SKM-1 treated with dmso at 0.1 percent for 144 hours (cell line): ENCODE measurements at regions not wholly inside any gene's neighbourhood (a gene's known extent, or its start where the extent isn't known, plus 50 kb on each side); places are given as distances from the start of the nearest gene placed in this dataset.

Experiments
- DNase-seq: peaks from one replicate; lab custom pipeline; 2025; ENCODE audit not compliant: unreplicated experiment; lab: John Stamatoyannopoulos, UW

- no peak for DNase-seq
Measured at GRCh38 chr4:25527034-25527433, 128.6 kb upstream of the SLC34A2 start.

GRCh38 chr4:25528391-25528790 lies 127.3 kb upstream of the SLC34A2 start:
- DNase-seq, result no peak

GRCh38 chr4:25531272-25531671 lies 124.4 kb upstream of the SLC34A2 start:
- no peak for DNase-seq

GRCh38 chr4:25532591-25532990 lies 123.1 kb upstream of the SLC34A2 start:
- no peak for DNase-seq

- no peak for DNase-seq
Measured at GRCh38 chr4:25533256-25533655, 122.4 kb upstream of the SLC34A2 start.

GRCh38 chr4:25535278-25535677 lies 120.4 kb upstream of the SLC34A2 start:
- no peak for DNase-seq

GRCh38 chr4:25535701-25536473 lies 119.8 kb upstream of the SLC34A2 start:
- DNase-seq, result peak; percentile 21

- DNase-seq, result no peak
Measured at GRCh38 chr4:25536564-25537320, 118.9 kb upstream of the SLC34A2 start.

- DNase-seq, result no peak
Measured at GRCh38 chr4:25538430-25538829, 117.2 kb upstream of the SLC34A2 start.

- no peak for DNase-seq
Measured at GRCh38 chr4:25539241-25539640, 116.4 kb upstream of the SLC34A2 start.

GRCh38 chr4:25540734-25541133 lies 114.9 kb upstream of the SLC34A2 start:
- no peak for DNase-seq

- DNase-seq, result no peak
Measured at GRCh38 chr4:25547343-25547742, 108.3 kb upstream of the SLC34A2 start.

GRCh38 chr4:25549413-25549812 lies 106.2 kb upstream of the SLC34A2 start:
- DNase-seq, result no peak

- no peak for DNase-seq
Measured at GRCh38 chr4:25550376-25551030, 105.1 kb upstream of the SLC34A2 start.

GRCh38 chr4:25551605-25552004 lies 104.0 kb upstream of the SLC34A2 start:
- DNase-seq, result no peak

- DNase-seq, result no peak
Measured at GRCh38 chr4:25552580-25553271, 102.9 kb upstream of the SLC34A2 start.

GRCh38 chr4:25559508-25559907 lies 96.1 kb upstream of the SLC34A2 start:
- no peak for DNase-seq

- DNase-seq, result no peak
Measured at GRCh38 chr4:25560605-25561004, 95.0 kb upstream of the SLC34A2 start.

- DNase-seq, result no peak
Measured at GRCh38 chr4:25563071-25563564, 92.5 kb upstream of the SLC34A2 start.

- no peak for DNase-seq
Measured at GRCh38 chr4:25564836-25565235, 90.8 kb upstream of the SLC34A2 start.

- DNase-seq, result no peak
Measured at GRCh38 chr4:25567253-25567652, 88.4 kb upstream of the SLC34A2 start.
